T-cell (primary cell): ENCODE measurements at regions not wholly inside any gene's neighbourhood (a gene's known extent, or its start where the extent isn't known, plus 50 kb on each side); places are given as distances from the start of the nearest gene placed in this dataset.

Source experiments
- ATAC-seq, 4 experiments: fragments of 200-7000 bp in 3 of 4; fragments of 150-1000 bp in 1 of 4; cut with Tn5 transposase; replicated peaks in 1 of 4; 1 replicate in 3 of 4; 2 replicates in 1 of 4; pipeline ENCODE4 v1.10.0; 2021; ENCODE audit warnings: moderate library complexity in 3 of 4, mild to moderate bottlenecking in 2 of 4, moderate number of reproducible peaks in 1 of 4
- CTCF ChIA-PET, 2 donors: fragments of 300-600 bp; sonication (Branson Sonifier 250); formaldehyde crosslinking; loops; one replicate each; lab custom pipeline; 2022; ENCODE audit warnings: antibody characterized with exemption in 2 of 2; lab: Charles Lee
- POLR2A ChIA-PET, 2 donors: fragments of 300-600 bp; sonication (Branson Sonifier 250); formaldehyde crosslinking; loops; one replicate each; lab custom pipeline; 2022; ENCODE audit warnings: antibody characterized with exemption in 2 of 2; lab: Charles Lee
- DNase-seq, 35 experiments: peaks; one replicate each; pipeline versions ENCODE4 v3.0.0 to v3.0.0-alpha.2; 2013 to 2023
- H3K27ac ChIP-seq: one replicate; pipeline ENCODE4 v1.5.1; 2013; ENCODE audit warnings: low read length
- H3K27me3 ChIP-seq, 2 experiments: replicated peaks in 1 of 2; 1 replicate in 1 of 2; 2 replicates in 1 of 2; pipeline versions ENCODE4 v1.6.1 to v1.7.0; 2013; ENCODE audit warnings: low read length in 1 of 2, mixed read lengths in 1 of 2; ENCODE audit not compliant: control insufficient read depth in 2 of 2, insufficient read depth in 2 of 2; ENCODE audit errors: extremely low read depth in 1 of 2
- H3K36me3 ChIP-seq, 2 donors: 1 replicate in 1 of 2; 2 replicates in 1 of 2; pipeline versions ENCODE4 v1.6.1 to v1.7.0; 2013; ENCODE audit warnings: low read length in 1 of 2; ENCODE audit not compliant: control insufficient read depth in 2 of 2, insufficient read depth in 1 of 2; ENCODE audit errors: extremely low read depth in 1 of 2
- H3K4me1 ChIP-seq, 2 experiments: 1 replicate in 1 of 2; 2 replicates in 1 of 2; pipeline versions ENCODE4 v1.6.1 to v1.7.0; 2013; ENCODE audit warnings: low read length in 2 of 2, mixed read lengths in 1 of 2; ENCODE audit not compliant: insufficient read depth in 2 of 2, control insufficient read depth in 1 of 2; ENCODE audit errors: extremely low read depth in 1 of 2
- H3K4me3 ChIP-seq, 2 donors: 1 replicate in 1 of 2; 2 replicates in 1 of 2; pipeline versions ENCODE4 v1.5.1 to v1.7.0; 2013; ENCODE audit warnings: mild to moderate bottlenecking in 2 of 2, low read length in 1 of 2, moderate library complexity in 1 of 2; ENCODE audit not compliant: control insufficient read depth in 1 of 2; ENCODE audit errors: extremely low read depth in 1 of 2
- H3K9me3 ChIP-seq: 2 replicates; pipeline ENCODE4 v1.7.0; 2013
- H3K27ac Mint-ChIP-seq, 2 donors: one replicate each; pipeline ENCODE4 v1.8.0; 2020 to 2021; ENCODE audit warnings: mild to moderate bottlenecking in 2 of 2, mixed read lengths in 2 of 2
- H3K27me3 Mint-ChIP-seq, 2 donors: one replicate each; pipeline ENCODE4 v1.8.0; 2021 to 2022; ENCODE audit warnings: mixed read lengths in 2 of 2
- H3K36me3 Mint-ChIP-seq: one replicate; pipeline ENCODE4 v1.8.0; 2021; ENCODE audit warnings: mixed read lengths
- H3K4me1 Mint-ChIP-seq, 3 donors: one replicate each; pipeline ENCODE4 v1.8.0; 2020 to 2022; ENCODE audit warnings: mixed read lengths in 3 of 3, mild to moderate bottlenecking in 1 of 3
- H3K4me3 Mint-ChIP-seq, 3 donors: one replicate each; pipeline ENCODE4 v1.8.0; 2020 to 2022; ENCODE audit warnings: mild to moderate bottlenecking in 3 of 3, mixed read lengths in 3 of 3, moderate library complexity in 3 of 3
- H3K9me3 Mint-ChIP-seq, 3 donors: one replicate each; pipeline ENCODE4 v1.8.0; 2020 to 2022; ENCODE audit warnings: mixed read lengths in 3 of 3
- WGBS: methylation state at CpG from one replicate; pipeline ENCODE4 v1.1.5; 2013; ENCODE audit warnings: missing lambda C conversion rate; ENCODE audit not compliant: insufficient coverage; 5-methylcytosine and 5-hydroxymethylcytosine counted together

- H3K9me3 ChIP-seq: peaks cover 2% of the 10 kb centered on the region
- DNase-seq (no peak), ATAC-seq (no peak)
- no peaks in the 10 kb centered on the region for H3K27me3 ChIP-seq
- WGBS: no CpG with 5 or more reads among the region's 2 CpGs
- no peaks in the 10 kb centered on the region for H3K27me3 Mint-ChIP-seq
- POLR2A ChIA-PET: no interaction called here
- H3K4me1 ChIP-seq: no peaks in the 10 kb centered on the region
- no peak overlapping the region for H3K27ac Mint-ChIP-seq
- H3K4me1 Mint-ChIP-seq: no peaks in the 10 kb centered on the region
- CTCF ChIA-PET: interaction anchor here in 1 of 2 donors (0.6 kb wide), 1 partner anchor 277 kb away, joined by 3 read pairs; no protein-coding TSS in a partner anchor
- H3K36me3 ChIP-seq: no peaks in the 10 kb centered on the region
- H3K4me3 ChIP-seq: no peak overlapping the region
- peaks cover 3 to 18% (median 9%) of the 10 kb centered on the region in 3 donors for H3K9me3 Mint-ChIP-seq
- no peaks in the 10 kb centered on the region for H3K36me3 Mint-ChIP-seq
- H3K4me3 Mint-ChIP-seq: no peak overlapping the region
- H3K27ac ChIP-seq: no peak overlapping the region
These were observed 609.0 kb upstream of the LMO3 start for GRCh38 chr12:17214929-17215328.

- no peak for ATAC-seq
- Mint-ChIP-seq H3K36me3 (no peaks in the 10 kb centered on the region), H3K27me3 (no peaks in the 10 kb centered on the region), H3K27ac (no peak overlapping the region), H3K4me1 (no peaks in the 10 kb centered on the region), H3K4me3 (no peak overlapping the region), H3K9me3 (peaks cover 3 to 12% (median 5%) of the 10 kb centered on the region in 3 donors)
- Histone ChIP-seq H3K27ac (no peak overlapping the region), H3K36me3 (no peaks in the 10 kb centered on the region), H3K4me1 (no peaks in the 10 kb centered on the region), H3K9me3 (no peaks in the 10 kb centered on the region), H3K4me3 (no peak overlapping the region), H3K27me3 (no peaks in the 10 kb centered on the region)
- CTCF ChIA-PET: no interaction called here
- POLR2A ChIA-PET: no interaction called here
- DNase-seq: no peak
These were observed 600.6 kb upstream of the LMO3 start for GRCh38 chr12:17206553-17206952.

- no peaks in the 10 kb centered on the region for H3K9me3 ChIP-seq
- CTCF ChIA-PET: no interaction called here
- no peaks in the 10 kb centered on the region for H3K4me1 ChIP-seq
- no peak overlapping the region for H3K27ac ChIP-seq
- no peak for DNase-seq
- H3K27me3 ChIP-seq: no peaks in the 10 kb centered on the region
- POLR2A ChIA-PET: no interaction called here
- H3K4me3 Mint-ChIP-seq: no peak overlapping the region
- H3K9me3 Mint-ChIP-seq: peaks cover 0 to 10% (median 6%) of the 10 kb centered on the region in 3 donors
- H3K27ac Mint-ChIP-seq: no peak overlapping the region
- H3K4me1 Mint-ChIP-seq: no peaks in the 10 kb centered on the region
- H3K36me3 Mint-ChIP-seq: no peaks in the 10 kb centered on the region
- H3K27me3 Mint-ChIP-seq: no peaks in the 10 kb centered on the region
- H3K4me3 ChIP-seq: no peak overlapping the region
- H3K36me3 ChIP-seq: no peaks in the 10 kb centered on the region
- ATAC-seq: no peak
- WGBS: 91% methylated on average over 3 of the region's 3 CpGs
These were observed 598.5 kb upstream of the LMO3 start for GRCh38 chr12:17204289-17205054.

DNA sequence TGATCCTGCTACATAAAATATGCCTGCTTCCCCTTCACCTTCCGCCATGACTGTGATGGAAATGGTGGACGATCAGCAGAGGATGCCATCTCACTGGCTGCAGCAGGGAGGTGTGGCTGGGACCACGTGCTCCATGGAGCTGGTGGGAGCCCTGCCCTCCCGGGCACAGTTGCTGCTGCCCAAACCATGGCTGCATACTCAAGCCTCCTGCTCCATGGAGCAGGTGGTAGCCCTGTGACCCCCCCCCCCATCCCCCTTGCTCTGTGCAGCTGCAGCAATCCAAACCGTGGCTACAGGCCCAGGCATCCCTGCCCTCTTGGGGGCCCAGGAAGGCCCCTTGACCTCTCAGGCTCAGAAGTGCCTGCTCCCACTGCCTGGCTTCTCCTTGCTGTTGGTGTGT, 597.5 kb upstream of the LMO3 start:
- DNase-seq (no peak), ATAC-seq (no peak)
- Histone ChIP-seq H3K27me3 (no peaks in the 10 kb centered on the region), H3K36me3 (no peaks in the 10 kb centered on the region), H3K4me3 (no peak overlapping the region), H3K9me3 (no peaks in the 10 kb centered on the region), H3K27ac (no peak overlapping the region), H3K4me1 (no peaks in the 10 kb centered on the region)
- WGBS: 62% methylated on average over 3 of the region's 5 CpGs
- Mint-ChIP-seq H3K4me3 (no peak overlapping the region), H3K4me1 (no peaks in the 10 kb centered on the region), H3K27ac (no peak overlapping the region), H3K27me3 (no peaks in the 10 kb centered on the region), H3K9me3 (peaks cover 0 to 9% (median 6%) of the 10 kb centered on the region in 3 donors), H3K36me3 (no peaks in the 10 kb centered on the region)
- POLR2A ChIA-PET: no interaction called here
- CTCF ChIA-PET: no interaction called here

GRCh38 chr12:17197971-17198370, 592.0 kb upstream of the LMO3 start:
- no peak for DNase-seq
- Mint-ChIP-seq H3K9me3 (peaks cover 5 to 14% (median 10%) of the 10 kb centered on the region in 3 donors), H3K4me1 (no peaks in the 10 kb centered on the region), H3K27me3 (no peaks in the 10 kb centered on the region), H3K4me3 (no peak overlapping the region), H3K27ac (no peak overlapping the region), H3K36me3 (no peaks in the 10 kb centered on the region)
- ChIA-PET CTCF (no interaction called here), POLR2A (no interaction called here)
- Histone ChIP-seq H3K9me3 (peaks cover 3% of the 10 kb centered on the region), H3K27me3 (no peaks in the 10 kb centered on the region), H3K4me3 (no peak overlapping the region), H3K4me1 (no peaks in the 10 kb centered on the region), H3K36me3 (no peaks in the 10 kb centered on the region), H3K27ac (no peak overlapping the region)
- WGBS: no CpG with 5 or more reads among the region's 3 CpGs
- no peak for ATAC-seq

- no peaks in the 10 kb centered on the region for H3K4me1 Mint-ChIP-seq
- WGBS: no CpG with 5 or more reads among the region's 1 CpG
- no peak overlapping the region for H3K27ac Mint-ChIP-seq
- no peak overlapping the region for H3K4me3 Mint-ChIP-seq
- Histone ChIP-seq H3K4me1 (no peaks in the 10 kb centered on the region), H3K36me3 (no peaks in the 10 kb centered on the region), H3K27ac (no peak overlapping the region), H3K4me3 (no peak overlapping the region), H3K9me3 (peaks cover 3% of the 10 kb centered on the region), H3K27me3 (no peaks in the 10 kb centered on the region)
- no peaks in the 10 kb centered on the region for H3K36me3 Mint-ChIP-seq
- DNase-seq (no peak), ATAC-seq (no peak)
- H3K9me3 Mint-ChIP-seq: peaks cover 13 to 23% (median 18%) of the 10 kb centered on the region in 3 donors
- POLR2A ChIA-PET: no interaction called here
- H3K27me3 Mint-ChIP-seq: no peaks in the 10 kb centered on the region
- CTCF ChIA-PET: interaction anchor here in 1 of 2 donors (0.6 kb wide), 1 partner anchor 1343 kb away, joined by 3 read pairs; no protein-coding TSS in a partner anchor
These were observed 586.8 kb upstream of the LMO3 start for GRCh38 chr12:17192721-17193120.
